A673 (cell line): ENCODE measurements at regions not wholly inside any gene's neighbourhood (a gene's known extent, or its start where the extent isn't known, plus 50 kb on each side); places are given as distances from the start of the nearest gene placed in this dataset.

Experiments used
- CTCF ChIP-seq: fragments of 300-800, 200-600 bp; sonication (generic); conservative IDR thresholded peaks from 2 replicates; pipeline ENCODE4 v1.5.1; 2017; ENCODE audit warnings: low read depth, mild to moderate bottlenecking, antibody characterized with exemption, low read length, moderate library complexity, mixed read lengths
- EZH2 ChIP-seq: fragments of 200-600 bp; sonication (generic); IDR thresholded peaks from 2 replicates; pipeline ENCODE4 v1.6.1; 2017; ENCODE audit warnings: borderline replicate concordance, low read depth, mild to moderate bottlenecking, mixed read lengths, antibody characterized with exemption, low read length; ENCODE audit not compliant: poor library complexity, severe bottlenecking

GRCh38 chr6:130593948-130594347 is 228.1 kb downstream of the TMEM200A start:
- TF ChIP-seq EZH2 (no peak), CTCF (no peak)
